Left lobe of liver (tissue), 2 donors: ENCODE measurements at regions not wholly inside any gene's neighbourhood (a gene's known extent, or its start where the extent isn't known, plus 50 kb on each side); places are given as distances from the start of the nearest gene placed in this dataset.

Experiments
- ATAC-seq: fragments of 200-7000 bp; cut with Tn5 transposase; one replicate; pipeline ENCODE4 v1.9.1; 2020; ENCODE audit warnings: mild to moderate bottlenecking, moderate library complexity
- DNase-seq: peaks from one replicate; pipeline ENCODE4 v3.0.0-alpha.2; 2020; ENCODE audit warnings: low spot score
- donor health status: DM: no; HTN: no; CAD: no; lungs with moderate emphysema.
- donor health status: DM: no; HTN: yes; CAD: no.

DNA sequence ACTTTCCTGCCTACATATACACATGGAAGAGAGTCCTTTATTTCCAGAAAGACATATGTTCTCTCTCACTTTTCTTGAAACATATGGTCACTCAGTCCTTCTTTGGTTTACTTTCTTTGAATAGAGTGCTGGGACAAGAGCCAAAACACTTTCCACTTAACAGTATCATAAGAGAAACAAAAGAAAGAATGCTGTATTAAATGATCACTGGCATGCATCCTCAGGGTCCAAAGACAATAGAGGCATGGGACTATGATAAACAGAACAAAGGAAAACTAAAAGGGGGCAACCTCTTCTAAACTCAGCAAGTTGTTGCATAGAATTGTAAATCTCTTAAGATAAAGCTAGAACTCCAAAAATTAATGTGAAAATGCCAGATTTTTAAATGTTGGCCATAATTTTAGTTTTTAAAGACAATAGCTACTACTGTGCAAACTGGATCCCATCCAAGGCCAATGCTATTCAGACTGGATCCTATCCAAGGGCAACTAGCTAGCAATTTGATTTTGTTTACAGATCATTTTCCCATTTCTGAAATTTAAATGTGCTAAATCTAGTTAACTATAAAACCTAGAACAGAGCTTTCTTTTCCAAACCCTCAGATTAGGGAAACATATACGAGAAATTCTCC lies 687.5 kb downstream of the SORCS3 start:
- DNase-seq (no peak), ATAC-seq (no peak)
